PC-9 (cell line): ENCODE measurements at regions not wholly inside any gene's neighbourhood (a gene's known extent, or its start where the extent isn't known, plus 50 kb on each side); places are given as distances from the start of the nearest gene placed in this dataset.

Source experiments
- EZH2 ChIP-seq: fragments of 200-600 bp; sonication (generic); IDR thresholded peaks from 2 replicates; pipeline ENCODE4 v1.8.0; 2017; ENCODE audit warnings: antibody characterized with exemption, low read depth
- TF ChIP-seq, protein P1 (sequence below): fragments of 200-600 bp; sonication (generic); conservative IDR thresholded peaks from 2 replicates; pipeline ENCODE4 v1.6.1; 2017; ENCODE audit warnings: mixed run types, antibody characterized with exemption, mild to moderate bottlenecking, moderate library complexity

DNA sequence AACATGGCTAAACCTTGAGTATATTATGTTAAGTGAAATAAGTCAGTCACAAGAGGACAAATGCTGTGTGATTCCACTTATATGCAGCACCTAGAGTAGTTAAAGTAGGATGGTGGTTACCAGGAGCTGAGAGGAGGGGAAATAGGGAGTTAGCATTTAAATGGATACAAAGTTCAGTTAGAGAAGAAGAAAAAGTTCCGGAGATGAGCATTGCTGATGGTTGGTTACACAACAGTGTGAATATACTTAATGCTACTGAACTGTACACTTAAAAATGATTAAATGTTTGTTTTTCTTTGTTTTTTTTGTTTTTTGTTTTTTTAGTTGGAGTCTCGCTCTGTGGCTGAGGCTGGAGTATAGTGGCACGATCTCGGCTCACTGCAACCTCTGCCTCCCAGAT lies 67.7 kb upstream of the OSTN start:
- TF ChIP-seq, protein P1, sequence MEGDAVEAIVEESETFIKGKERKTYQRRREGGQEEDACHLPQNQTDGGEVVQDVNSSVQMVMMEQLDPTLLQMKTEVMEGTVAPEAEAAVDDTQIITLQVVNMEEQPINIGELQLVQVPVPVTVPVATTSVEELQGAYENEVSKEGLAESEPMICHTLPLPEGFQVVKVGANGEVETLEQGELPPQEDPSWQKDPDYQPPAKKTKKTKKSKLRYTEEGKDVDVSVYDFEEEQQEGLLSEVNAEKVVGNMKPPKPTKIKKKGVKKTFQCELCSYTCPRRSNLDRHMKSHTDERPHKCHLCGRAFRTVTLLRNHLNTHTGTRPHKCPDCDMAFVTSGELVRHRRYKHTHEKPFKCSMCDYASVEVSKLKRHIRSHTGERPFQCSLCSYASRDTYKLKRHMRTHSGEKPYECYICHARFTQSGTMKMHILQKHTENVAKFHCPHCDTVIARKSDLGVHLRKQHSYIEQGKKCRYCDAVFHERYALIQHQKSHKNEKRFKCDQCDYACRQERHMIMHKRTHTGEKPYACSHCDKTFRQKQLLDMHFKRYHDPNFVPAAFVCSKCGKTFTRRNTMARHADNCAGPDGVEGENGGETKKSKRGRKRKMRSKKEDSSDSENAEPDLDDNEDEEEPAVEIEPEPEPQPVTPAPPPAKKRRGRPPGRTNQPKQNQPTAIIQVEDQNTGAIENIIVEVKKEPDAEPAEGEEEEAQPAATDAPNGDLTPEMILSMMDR: no peak
- TF ChIP-seq EZH2: no peak
